ENCODE measurements at regions not wholly inside any gene's neighbourhood (a gene's known extent, or its start where the extent isn't known, plus 50 kb on each side); places are given as distances from the start of the nearest gene placed in this dataset.
A peak's percentile ranks its signal among the peaks of the same experiment; 100 is the strongest.

DNA sequence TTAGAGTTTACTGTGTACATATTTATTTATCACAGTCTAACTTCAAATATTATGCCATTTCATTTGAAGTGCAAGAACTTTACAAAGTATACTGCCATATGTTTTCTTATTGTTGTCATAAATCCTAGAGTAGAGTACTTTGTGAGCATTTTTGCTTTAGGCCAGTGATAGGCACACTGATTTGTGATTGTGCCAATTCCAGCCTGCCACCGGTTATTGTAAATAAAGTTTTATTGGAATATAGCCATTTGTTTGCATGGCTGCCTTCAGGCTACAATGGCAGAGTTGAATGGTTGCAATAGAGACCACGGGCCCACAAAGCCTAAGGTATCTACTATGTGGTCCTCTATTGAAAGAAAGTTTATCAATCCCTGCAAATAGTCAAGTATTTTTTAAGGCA is 175.8 kb upstream of the GALNT2 start:
- H3K9me3 ChIP-seq (ENCODE audit: low read depth, low read length), result no peaks in the 10 kb centered on the region

DNA sequence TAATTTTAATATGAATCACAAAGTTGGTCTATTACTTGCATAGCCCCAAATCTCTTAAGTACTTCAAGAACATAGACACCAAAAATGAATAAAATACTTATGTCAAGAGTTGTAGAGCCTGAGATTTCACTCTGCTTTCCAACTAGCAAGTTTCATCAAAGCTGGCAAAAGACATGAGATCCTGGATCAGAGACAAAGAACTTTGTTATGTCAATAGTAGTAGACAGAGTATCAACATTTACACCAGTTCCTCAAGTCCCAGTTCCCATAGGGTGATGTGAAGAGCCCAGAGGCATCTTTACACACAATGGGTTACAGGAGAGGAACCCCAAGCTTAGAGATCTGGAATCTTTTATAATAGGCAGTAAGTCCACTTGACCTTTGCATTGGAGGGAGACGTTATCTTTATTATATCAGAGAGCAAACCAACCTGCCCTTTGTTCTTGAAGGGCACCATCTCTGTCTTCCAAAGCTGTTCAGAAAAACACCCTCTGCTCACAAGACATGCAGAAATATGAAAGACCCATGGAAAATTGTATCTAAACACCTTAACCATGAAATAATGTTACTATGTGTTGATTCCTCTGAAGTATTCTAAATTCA is 174.4 kb upstream of the GALNT2 start:
- no peak overlapping the region for H3K4me3 ChIP-seq
- TF ChIP-seq FOXP2 (optimal IDR thresholded peaks at IDR 0.05; ENCODE audit: control extremely low read depth, extremely low read length, insufficient read depth), result no peak
- no peak for TF ChIP-seq EZH2 (IDR thresholded peaks at IDR 0.05)
- TF ChIP-seq POLR2AphosphoS5 (IDR thresholded peaks at IDR 0.05; ENCODE audit: borderline replicate concordance, low read depth, low read length), result no peak
- no peak overlapping the region for H3K9ac ChIP-seq (ENCODE audit: insufficient read length)
- H3K36me3 ChIP-seq (ENCODE audit: insufficient read depth, low read length), result no peaks in the 10 kb centered on the region
- no peak for DNase-seq (ENCODE audit: low read depth, low spot score)
- no peaks in the 10 kb centered on the region for H3K9me3 ChIP-seq (ENCODE audit: low read depth, low read length)
- H3K27ac ChIP-seq, result no peak overlapping the region

More for the DNA sequence above, 175.8 kb upstream of the GALNT2 start:
- Histone ChIP-seq H3K36me3 (ENCODE audit: insufficient read depth, low read length) (no peaks in the 10 kb centered on the region), H3K27ac (no peak overlapping the region), H3K4me3 (no peak overlapping the region), H3K9ac (ENCODE audit: insufficient read length) (no peak overlapping the region)
- no peak for DNase-seq (ENCODE audit: low read depth, low spot score)
- TF ChIP-seq FOXP2 (optimal IDR thresholded peaks at IDR 0.05; ENCODE audit: control extremely low read depth, extremely low read length, insufficient read depth) (no peak), EZH2 (IDR thresholded peaks at IDR 0.05) (no peak), POLR2AphosphoS5 (IDR thresholded peaks at IDR 0.05; ENCODE audit: borderline replicate concordance, low read depth, low read length) (no peak)

DNA sequence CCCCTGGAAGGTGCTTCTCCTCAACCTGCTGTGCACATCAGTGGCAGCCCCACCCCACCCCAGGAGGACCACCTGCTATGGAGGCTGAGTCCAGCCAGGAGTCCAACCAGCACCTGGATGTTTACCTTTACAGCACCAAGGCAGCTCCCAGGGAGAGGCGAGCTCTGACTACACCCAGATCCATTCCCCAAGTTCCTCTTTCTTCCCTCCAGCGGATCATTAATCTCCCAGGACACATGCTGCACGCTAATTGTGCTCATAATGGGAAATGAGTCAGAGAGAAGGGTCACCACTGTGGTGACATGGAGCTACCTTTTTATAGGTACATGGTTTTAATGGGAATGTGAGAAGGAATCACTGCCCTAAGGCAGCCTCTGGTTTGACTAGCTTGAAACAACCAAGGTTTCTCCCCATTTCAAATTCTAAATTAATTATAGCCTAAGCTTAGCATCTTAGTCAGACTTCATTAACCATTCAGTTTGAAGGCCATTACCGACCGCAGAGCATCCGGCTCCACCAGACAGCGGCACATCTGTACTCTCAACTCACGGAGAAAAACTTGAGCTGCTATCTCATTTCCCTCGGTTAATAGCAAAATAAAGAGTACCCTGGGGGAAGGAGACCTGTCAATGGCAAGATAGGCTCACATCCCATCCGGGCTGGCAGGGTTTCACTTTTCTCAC is 173.1 kb upstream of the GALNT2 start:
- Histone ChIP-seq H3K27ac (no peak overlapping the region), H3K4me3 (peak overlapping the region; percentile 58), H3K9ac (ENCODE audit: insufficient read length) (no peak overlapping the region), H3K36me3 (ENCODE audit: insufficient read depth, low read length) (no peaks in the 10 kb centered on the region), H3K9me3 (ENCODE audit: low read depth, low read length) (no peaks in the 10 kb centered on the region)
- DNase-seq (ENCODE audit: low read depth, low spot score), result peak; percentile 93
- TF ChIP-seq FOXP2 (optimal IDR thresholded peaks at IDR 0.05; ENCODE audit: control extremely low read depth, extremely low read length, insufficient read depth), result no peak
- TF ChIP-seq POLR2AphosphoS5 (IDR thresholded peaks at IDR 0.05; ENCODE audit: borderline replicate concordance, low read depth, low read length), result no peak; the same call in 1 of the 2 replicates
- TF ChIP-seq EZH2 (IDR thresholded peaks at IDR 0.05), result no peak

GRCh38 chr1:229894532-229894931 is 172.5 kb upstream of the GALNT2 start:
- no peak for DNase-seq (ENCODE audit: low read depth, low spot score)
- H3K36me3 ChIP-seq (ENCODE audit: insufficient read depth, low read length), result no peaks in the 10 kb centered on the region
- H3K27ac ChIP-seq, result no peak overlapping the region
- no peak overlapping the region for H3K9ac ChIP-seq (ENCODE audit: insufficient read length)
- H3K9me3 ChIP-seq (ENCODE audit: low read depth, low read length), result no peaks in the 10 kb centered on the region
- H3K4me3 ChIP-seq, result peak overlapping the region; percentile 58
- TF ChIP-seq POLR2AphosphoS5 (IDR thresholded peaks at IDR 0.05; ENCODE audit: borderline replicate concordance, low read depth, low read length) (no peak), FOXP2 (optimal IDR thresholded peaks at IDR 0.05; ENCODE audit: control extremely low read depth, extremely low read length, insufficient read depth) (no peak), EZH2 (IDR thresholded peaks at IDR 0.05) (no peak)

GRCh38 chr1:229895605-229896004 is 171.4 kb upstream of the GALNT2 start:
- H3K9ac ChIP-seq (ENCODE audit: insufficient read length), result no peak overlapping the region
- no peak overlapping the region for H3K4me3 ChIP-seq
- no peak overlapping the region for H3K27ac ChIP-seq
- no peaks in the 10 kb centered on the region for H3K36me3 ChIP-seq (ENCODE audit: insufficient read depth, low read length)
- H3K9me3 ChIP-seq (ENCODE audit: low read depth, low read length), result no peaks in the 10 kb centered on the region
- DNase-seq (ENCODE audit: low read depth, low spot score), result no peak
- TF ChIP-seq EZH2 (IDR thresholded peaks at IDR 0.05) (no peak), POLR2AphosphoS5 (IDR thresholded peaks at IDR 0.05; ENCODE audit: borderline replicate concordance, low read depth, low read length) (no peak), FOXP2 (optimal IDR thresholded peaks at IDR 0.05; ENCODE audit: control extremely low read depth, extremely low read length, insufficient read depth) (no peak)

DNA sequence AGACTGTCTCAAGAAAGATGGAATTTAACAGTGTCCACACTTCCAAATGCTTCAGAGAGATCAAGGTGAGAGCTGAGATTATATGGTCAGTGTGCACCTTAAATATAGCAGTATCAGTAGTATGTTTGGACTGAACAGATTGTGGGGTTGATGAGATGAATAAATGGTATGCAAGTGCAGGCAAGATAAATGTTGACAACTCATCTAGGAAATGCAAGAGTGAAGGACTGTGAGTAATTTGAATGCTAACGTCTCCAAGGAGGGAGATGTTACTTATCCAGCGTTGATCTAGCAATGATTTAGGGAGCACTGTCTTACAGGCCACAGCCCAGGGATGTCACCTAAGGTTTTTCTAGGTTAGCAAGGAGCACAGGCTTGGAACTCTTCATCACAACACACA is 170.7 kb upstream of the GALNT2 start:
- Histone ChIP-seq H3K9me3 (ENCODE audit: low read depth, low read length) (no peaks in the 10 kb centered on the region), H3K36me3 (ENCODE audit: insufficient read depth, low read length) (no peaks in the 10 kb centered on the region), H3K4me3 (no peak overlapping the region), H3K27ac (no peak overlapping the region), H3K9ac (ENCODE audit: insufficient read length) (no peak overlapping the region)
- no peak for TF ChIP-seq EZH2 (IDR thresholded peaks at IDR 0.05)
- TF ChIP-seq POLR2AphosphoS5 (IDR thresholded peaks at IDR 0.05; ENCODE audit: borderline replicate concordance, low read depth, low read length), result no peak
- TF ChIP-seq FOXP2 (optimal IDR thresholded peaks at IDR 0.05; ENCODE audit: control extremely low read depth, extremely low read length, insufficient read depth), result no peak
- DNase-seq (ENCODE audit: low read depth, low spot score), result no peak

- Histone ChIP-seq H3K27ac (no peak overlapping the region), H3K9me3 (ENCODE audit: low read depth, low read length) (no peaks in the 10 kb centered on the region), H3K4me3 (no peak overlapping the region), H3K36me3 (ENCODE audit: insufficient read depth, low read length) (no peaks in the 10 kb centered on the region), H3K9ac (ENCODE audit: insufficient read length) (no peak overlapping the region)
- DNase-seq (ENCODE audit: low read depth, low spot score), result no peak
- TF ChIP-seq EZH2 (IDR thresholded peaks at IDR 0.05) (no peak), FOXP2 (optimal IDR thresholded peaks at IDR 0.05; ENCODE audit: control extremely low read depth, extremely low read length, insufficient read depth) (no peak), POLR2AphosphoS5 (IDR thresholded peaks at IDR 0.05; ENCODE audit: borderline replicate concordance, low read depth, low read length) (no peak)
Measured at GRCh38 chr1:229896861-229897260, 170.2 kb upstream of the GALNT2 start.

- no peaks in the 10 kb centered on the region for H3K36me3 ChIP-seq (ENCODE audit: insufficient read depth, low read length)
- H3K9me3 ChIP-seq (ENCODE audit: low read depth, low read length), result no peaks in the 10 kb centered on the region
- TF ChIP-seq FOXP2 (optimal IDR thresholded peaks at IDR 0.05; ENCODE audit: control extremely low read depth, extremely low read length, insufficient read depth) (no peak), EZH2 (IDR thresholded peaks at IDR 0.05) (no peak), POLR2AphosphoS5 (IDR thresholded peaks at IDR 0.05; ENCODE audit: borderline replicate concordance, low read depth, low read length) (no peak)
- no peak overlapping the region for H3K27ac ChIP-seq
- no peak for DNase-seq (ENCODE audit: low read depth, low spot score)
- no peak overlapping the region for H3K9ac ChIP-seq (ENCODE audit: insufficient read length)
- no peak overlapping the region for H3K4me3 ChIP-seq
Measured at GRCh38 chr1:229897501-229897900, 169.5 kb upstream of the GALNT2 start.
